Fibroblast of the conjunctiva (primary cell): ENCODE measurements at regions not wholly inside any gene's neighbourhood (a gene's known extent, or its start where the extent isn't known, plus 50 kb on each side); places are given as distances from the start of the nearest gene placed in this dataset.

Source experiments
- DNase-seq: peaks from one replicate; pipeline ENCODE4 v3.0.0-alpha.2; 2010; ENCODE audit warnings: low read depth

DNA sequence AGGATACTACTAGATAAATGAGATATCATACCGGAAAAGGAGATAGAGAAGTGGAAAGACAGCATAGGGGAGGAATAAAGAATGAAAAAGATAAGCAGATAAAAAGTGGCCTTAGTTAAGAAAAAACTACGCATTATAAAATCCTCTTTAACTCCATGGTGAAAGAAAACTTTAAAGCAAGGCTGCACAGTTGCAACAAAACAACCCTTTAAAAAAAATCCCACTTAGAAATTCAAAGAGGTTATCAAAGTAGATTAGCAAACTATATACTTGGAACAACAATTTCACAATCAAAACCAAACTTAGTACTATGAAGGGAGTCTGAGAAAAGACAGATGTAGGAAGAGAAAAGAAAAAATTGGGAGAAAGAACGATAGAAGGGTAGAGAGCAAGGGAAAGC is 133.4 kb upstream of the OSR1 start:
- no peak for DNase-seq

DNA sequence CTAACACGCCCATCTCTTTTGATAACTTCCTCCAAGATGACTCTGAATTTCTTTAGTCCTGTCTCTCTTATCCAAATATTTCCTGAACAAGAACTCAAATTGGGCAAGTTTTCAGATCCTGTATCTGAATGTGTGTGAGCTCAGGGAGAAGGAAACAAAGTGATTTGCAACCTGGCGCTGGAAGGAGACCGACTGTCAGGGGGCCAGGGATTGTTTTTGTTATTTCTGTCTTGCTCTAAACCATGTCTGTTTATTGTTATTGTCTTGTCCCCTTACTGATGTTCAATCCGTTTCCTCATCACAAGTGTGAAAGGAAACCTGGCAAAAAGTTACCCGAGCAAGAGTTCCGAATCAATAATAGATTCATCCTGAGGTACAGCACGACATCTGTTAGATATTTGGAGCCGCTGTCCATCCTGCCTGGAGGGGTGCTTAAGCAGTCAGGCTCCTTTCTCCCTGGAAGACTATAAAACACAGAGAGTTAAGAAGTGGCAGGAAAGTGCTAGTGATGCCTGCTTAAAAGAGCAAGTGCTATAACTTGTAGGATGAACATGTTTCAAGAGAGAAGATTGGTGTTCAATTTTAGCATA is 132.5 kb upstream of the OSR1 start:
- no peak for DNase-seq

DNA sequence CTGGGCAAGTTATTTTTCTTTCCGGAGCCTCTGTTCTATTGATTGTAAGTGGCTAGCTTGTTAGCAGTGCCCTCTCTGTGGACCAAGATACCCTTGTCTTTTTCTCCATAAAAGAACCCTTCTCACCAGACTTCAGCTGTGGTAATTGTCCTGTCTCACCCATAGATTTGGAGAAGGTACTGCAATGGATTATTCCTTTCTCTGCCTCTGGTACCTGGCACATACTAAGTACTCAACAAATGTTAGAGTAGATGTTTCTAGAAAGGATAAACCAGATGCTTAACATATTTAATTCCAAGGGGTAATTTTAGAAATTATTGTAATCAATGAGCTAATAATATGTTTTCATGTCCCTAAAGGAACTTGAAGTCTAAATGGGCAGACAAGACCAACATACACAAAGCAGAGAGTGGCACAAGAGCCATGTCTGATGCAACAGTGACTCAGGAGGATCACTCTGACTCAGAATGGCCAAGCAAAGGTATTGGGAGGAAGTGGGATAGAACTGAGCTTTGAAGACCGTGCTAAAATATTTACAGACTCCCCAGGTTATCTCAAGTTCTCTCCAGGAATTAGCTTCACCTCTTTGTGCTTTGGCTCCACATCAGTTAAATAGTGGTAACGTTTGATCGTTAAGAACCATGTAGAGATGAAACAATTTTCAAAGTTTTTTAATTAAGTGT is 129.7 kb upstream of the OSR1 start:
- DNase-seq: peak; percentile 27

DNA sequence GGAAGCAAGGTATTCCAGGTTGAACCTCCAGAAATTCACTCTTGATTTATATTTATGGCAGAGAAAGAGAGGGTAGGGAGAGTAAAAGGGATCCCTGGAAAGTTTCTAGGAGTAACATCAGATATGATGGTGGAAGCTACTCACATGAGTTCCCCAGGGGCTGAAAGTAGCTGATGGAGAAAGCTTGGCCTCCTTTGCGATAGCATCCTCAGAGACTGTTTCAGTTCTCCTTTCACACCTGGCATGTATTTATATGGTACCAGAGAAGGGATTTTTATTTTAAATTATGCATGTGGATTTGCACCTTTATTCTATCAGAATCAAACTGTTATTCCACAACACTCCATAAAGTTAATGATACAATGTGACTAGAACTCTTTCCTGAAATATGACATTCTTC is 126.3 kb upstream of the OSR1 start:
- no peak for DNase-seq

DNA sequence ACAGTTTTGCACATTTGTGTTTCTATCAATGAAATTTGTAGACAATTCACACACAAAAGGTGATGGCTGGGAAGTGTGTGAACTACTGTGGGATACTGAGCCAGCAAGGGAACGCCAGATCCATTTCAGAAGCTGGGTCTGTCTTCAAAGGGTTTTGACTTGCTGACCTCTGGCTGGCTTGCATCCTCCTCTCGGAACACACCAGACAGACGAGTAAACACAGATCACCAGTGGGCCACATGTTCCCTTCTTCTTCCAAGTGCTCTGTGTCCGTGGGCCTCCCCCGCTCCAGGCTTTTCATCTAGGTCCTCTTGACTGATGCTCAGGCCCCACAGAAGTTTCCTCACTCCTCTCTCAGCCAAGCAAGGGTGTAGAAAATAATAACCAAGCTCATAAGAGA is 122.2 kb upstream of the OSR1 start:
- no peak for DNase-seq

DNA sequence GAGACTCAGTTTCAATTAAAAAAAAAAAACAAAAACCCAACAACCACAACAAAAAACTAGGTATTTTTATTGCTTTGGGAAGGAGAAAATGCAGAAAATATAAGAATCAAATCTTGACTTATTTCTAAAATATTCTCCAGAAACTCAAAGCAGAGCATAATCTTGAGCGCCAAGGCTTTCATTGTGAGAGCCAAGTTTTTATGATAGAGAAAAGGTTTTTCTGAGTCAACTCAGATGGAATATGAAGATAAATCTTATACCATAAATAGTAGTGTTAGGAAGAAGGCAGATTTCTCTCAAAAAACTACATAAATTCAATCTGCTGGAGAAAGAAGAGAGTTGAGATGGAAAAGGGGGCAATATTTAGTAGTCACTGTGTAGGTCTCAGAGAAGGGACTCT is 121.2 kb upstream of the OSR1 start:
- no peak for DNase-seq

DNA sequence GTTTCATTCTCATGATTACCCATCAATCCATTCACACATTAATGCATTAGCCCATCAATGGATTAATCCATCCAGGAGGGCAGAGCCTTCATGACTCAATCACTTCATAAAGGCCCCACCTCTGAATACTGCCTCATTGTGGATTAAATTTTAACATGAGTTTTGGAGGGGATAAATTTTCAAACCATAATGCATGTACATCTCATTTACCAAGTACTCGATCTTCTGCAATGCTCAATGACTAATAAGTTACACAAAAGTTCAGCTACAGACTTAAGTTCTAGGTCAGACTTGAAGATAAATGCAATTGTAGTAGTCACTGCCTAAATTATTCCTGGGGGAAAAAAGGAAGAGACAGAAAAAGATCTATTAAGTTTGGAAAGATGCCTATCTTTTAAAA is 120.0 kb upstream of the OSR1 start:
- DNase-seq: no peak

DNA sequence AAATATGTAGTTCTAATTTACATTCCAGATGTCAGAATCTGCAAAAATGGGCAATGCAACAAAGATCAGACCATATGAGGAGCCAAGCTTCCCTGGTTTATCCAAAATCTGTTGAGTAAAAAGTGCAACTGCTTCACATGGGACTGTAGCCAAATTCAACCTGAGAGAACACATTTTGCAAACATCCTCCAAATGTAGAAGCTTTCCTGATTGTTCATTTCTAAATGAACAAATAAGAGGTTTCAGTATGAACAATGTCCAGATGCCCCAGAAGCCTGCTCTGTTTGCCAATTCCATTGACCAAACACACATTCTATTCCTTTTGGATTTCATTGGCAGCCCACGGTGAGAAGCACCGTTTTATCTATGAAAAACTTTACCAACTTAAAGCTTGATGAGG is 117.9 kb upstream of the OSR1 start:
- DNase-seq: no peak

DNA sequence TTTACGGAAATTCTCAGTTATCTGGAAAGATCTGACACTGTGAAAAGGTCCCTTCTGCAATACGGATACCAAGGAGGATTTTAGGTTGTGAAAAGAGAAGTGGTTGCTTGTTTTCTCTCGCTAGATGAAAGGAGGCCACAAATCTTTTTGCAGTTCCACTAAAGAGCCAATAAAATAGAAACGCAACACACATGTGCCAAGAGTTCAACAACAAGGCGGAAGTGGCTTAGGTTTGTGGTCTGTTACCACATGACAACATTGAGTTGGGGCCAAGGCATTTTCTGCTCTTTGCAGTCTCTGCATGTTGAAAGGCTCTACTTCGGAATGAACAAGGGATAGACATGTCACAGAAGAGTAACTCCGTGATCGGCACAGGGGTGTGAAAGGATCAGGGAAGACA is 115.7 kb upstream of the OSR1 start:
- no peak for DNase-seq

DNA sequence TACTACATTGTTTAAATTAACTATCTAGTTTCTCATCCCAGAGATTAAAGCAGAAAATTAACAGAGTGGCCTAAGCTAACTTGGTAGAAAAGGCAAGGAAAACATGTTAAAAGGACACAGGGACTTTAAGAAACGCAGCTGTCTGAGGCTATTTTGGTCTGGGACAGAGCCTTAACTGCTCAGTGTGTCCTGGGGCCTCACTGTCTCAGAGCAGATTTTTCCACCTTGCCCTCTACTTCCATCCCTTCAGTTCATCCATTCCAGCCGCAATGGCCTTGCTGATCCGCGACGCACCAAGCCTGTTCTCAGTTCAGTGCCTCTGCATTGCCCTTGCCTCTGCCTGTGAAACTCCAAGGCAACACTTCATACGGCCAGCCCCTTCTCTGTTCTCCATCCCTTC is 114.9 kb upstream of the OSR1 start:
- no peak for DNase-seq

DNA sequence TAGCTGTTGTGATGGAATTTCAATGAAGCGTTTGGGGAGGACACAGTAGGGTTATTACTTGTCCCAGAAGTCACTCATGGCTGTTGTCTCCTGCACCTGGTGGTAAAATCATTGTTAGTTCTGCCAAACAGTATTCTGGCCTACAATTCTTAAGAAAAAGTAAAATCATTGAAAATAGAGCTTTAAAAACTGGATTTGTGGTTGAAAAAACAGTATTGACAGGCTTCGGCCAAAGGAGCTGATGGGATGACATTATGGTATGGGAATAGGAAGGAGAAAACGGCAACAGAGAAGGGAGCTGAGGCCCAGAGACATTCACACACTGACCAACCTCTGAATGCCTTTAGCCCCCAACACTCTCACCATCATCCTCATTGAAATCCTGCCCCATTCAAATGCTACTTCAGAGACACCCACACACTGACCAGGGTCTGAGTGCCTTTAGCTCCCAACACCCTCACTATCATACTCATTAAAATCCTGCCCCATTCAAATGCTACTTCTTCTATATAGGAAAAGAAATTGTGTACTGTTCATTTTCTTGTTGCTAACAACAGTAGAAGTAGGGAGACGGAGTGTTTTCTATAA is 114.1 kb upstream of the OSR1 start:
- no peak for DNase-seq

DNA sequence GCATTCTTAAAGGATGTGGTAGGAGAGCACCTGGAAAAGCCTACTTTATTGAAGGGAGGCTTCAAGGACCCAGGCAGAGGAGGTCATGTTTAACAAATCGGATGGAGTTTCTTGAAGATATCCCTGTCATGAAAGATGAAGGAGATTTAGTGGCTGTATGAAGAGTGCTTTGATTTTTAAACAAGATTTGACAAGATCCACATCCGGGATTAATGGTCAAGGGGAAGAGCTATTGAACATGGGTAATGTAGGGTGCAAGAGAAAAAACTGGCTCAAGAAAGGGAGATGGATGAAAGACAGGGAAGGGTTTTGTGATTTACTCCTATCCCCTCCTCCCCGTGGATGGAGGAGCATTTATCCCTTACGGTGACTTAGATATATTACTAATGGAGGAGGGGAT is 113.1 kb upstream of the OSR1 start:
- no peak for DNase-seq

DNA sequence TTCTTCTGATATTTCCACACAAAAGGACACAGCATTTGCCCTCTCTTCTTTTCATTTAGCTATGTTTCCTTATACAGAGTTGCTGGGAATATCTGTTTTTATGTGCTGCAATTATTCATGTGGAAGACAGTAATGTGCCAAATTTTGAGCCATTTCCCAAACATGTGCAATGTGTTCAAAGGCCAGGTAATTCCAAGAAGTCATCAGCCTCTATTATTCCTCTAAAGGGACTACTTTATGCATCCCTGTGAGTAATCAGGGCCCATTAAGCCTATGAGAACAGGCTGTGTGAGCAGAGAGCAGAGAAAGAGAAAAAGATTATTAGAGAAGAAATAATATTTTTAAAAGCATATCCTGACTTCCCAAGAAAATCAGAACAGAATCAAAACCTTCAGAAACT is 107.6 kb upstream of the OSR1 start:
- DNase-seq: no peak

DNA sequence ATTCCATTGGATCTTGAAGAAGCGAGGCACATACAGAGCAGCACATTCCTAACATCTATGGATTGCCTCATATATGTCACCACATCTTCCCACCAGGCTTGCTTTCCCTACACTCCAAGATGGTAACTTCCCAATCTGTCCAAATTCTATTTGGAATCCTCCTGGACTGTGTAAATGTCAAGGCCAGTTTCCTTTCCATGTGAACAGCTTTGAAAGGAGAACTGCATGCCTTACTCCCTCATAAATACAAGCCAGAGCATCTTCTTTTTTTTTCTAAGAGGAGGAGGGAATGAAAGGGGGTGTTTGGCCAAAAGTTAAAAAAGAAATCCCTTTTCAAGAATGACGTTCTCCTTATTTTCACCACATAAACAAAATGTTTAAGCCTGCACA is 103.8 kb upstream of the OSR1 start:
- DNase-seq: no peak

DNA sequence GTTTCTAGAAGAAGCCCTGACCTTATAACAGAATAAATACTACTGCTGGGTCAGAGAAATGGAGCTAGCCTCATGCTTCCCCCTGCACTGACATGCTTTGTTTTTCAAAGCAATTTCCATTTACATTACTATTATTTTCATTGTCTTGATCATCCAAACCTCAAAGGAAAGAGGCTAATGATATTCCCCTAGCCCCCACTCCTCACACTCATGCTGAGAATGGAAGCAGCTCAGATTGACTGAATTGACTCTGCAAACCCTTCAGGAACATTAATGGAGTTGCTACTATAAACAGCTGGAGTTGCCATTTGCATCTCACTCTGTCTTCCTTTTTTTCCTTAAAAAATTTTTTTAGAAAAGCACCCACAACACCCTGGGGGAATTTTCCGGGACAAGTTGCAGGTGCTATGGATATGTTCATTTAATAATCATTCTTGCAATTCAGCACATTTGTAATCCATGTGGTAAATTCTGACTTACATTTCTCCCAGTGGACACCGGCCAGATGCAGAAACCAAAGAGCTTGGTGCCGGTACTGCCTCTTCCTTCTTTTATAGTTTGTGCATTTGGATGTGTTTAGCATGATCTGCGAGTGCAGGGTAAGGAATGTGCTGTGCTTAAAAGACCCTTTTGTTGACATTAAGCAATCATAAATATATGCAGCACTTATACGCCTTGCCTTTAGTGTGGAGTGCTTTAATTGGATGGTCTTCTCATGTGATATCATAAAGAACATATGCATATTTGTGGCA is 103.3 kb upstream of the OSR1 start:
- DNase-seq: no peak

DNA sequence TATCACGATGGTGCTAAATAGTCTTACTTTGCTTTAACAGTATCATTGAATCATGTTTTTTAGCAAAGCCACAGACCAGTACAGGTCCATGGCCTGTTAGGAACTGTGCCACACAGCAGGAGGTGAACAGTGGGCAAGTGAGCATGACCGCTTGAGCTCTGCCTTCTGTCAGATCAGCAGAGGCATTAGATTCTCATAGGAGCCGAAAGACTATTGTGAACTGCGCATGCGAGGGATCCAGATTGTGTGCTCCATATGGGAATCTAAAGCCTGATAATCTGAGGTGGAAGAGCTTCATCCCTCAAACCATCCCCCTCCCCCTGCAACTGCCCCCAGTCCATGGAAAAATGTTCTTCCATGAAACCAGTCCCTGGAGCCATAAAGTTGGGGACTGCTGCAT is 102.3 kb upstream of the OSR1 start:
- no peak for DNase-seq

DNA sequence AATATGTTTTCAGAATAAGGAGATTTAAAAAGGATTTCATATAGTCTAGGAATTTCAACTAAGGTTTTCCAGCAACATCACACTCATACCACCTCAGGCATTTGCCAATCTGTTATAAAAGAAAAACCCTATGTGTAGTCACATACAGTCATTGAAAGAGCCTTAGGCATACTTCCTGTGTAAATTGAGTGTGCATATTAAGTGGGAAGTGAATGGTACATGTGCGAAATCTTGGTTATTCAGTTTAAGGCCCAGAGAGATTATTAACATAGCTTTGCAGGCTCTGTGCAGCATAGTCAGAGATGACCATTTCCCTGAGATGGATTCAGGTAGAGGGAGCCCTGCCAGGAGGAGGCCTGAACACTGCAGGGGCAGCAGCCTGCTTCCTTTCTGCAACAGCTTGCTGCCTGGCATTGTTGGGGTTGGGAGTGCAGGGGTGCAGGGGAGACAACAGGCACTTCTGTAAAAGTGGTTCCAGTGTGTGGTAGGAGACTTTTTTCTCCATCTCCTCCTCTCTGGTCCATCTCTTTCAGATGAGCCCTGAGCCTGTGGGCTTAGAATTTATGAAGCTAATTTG is 100.1 kb upstream of the OSR1 start:
- no peak for DNase-seq

DNA sequence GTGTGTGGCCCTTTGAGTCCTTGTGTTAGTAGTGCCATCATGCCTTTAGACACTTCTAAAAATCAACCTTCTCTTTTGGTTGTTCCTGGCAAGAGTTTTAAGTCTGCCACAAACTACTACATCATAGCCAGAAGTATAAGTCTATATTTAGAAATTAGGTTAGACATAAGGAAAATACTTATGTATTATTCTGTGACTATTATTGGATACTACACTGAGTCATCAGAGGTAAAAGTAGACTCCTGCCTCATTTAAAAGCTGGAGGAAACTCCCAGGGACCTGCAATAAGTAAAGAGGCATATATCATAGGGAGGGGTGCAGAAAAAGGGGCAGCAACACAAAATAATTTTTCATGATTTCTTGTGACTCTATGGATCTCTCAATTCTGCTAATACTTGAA is 99.4 kb upstream of the OSR1 start:
- DNase-seq: no peak

DNA sequence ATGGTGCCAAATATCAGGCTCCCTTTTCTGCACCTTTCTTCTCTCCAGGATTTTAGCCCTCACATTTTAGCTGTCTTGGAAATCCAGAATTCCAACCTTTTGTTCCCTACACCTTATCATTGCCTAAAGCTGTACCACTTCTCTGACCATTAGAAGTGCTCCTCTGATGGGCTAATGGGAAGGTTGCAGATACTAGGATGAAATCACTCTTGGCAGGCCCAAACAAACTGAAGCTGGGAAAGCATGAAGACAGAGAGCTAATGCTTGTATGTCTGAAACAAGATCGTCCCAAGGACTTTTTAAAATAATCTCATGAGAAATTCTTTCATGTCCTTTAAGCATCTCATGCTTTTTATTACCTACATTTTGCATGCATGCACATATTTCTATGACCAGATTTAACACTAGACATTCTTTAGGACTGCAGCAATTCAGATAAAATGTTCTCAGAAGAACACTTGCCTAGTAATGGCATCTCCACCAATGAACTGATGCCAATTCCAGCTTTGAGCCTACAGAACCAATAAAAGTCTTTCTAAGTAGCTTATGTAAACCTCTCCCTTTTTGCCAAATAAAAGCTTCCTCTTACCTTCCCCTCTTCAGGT is 98.4 kb upstream of the OSR1 start:
- DNase-seq: no peak

DNA sequence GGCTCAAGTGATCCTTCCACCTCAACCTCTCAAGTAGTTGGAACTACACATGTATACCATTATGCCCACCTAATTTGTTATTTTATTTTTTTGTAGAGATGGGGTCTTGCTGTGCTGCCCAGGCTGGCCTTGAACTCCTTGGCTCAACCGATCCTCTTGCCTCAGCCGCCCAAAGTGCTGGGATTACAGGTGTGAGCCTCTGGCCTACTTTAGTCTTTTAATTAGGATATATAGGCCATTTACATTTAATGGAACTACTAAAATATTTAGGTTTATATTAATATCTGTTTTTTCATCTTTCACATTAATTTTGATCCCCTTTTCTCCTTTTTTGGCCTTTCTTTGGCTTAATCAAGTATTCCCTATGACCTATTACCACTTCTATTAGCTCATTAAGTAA is 95.7 kb upstream of the OSR1 start:
- no peak for DNase-seq

DNA sequence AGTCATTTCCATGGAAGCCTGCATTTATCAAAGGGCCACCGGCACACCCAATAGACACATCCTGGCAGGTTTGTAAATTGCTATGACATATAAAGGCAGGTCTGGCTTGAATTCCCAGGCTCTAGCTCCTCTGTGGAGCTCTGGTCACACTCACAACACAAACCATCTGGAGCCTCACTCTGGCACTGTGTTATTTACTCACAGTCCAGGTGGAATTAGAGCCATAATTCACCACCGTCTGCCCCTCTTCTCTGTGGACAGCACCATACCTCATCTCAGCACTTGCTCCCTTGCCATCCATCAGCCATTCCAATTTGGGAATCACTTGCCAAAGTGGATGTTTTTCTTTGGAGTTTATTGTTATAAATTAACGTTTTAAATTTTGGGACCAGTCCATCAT is 84.3 kb upstream of the OSR1 start:
- DNase-seq: no peak

DNA sequence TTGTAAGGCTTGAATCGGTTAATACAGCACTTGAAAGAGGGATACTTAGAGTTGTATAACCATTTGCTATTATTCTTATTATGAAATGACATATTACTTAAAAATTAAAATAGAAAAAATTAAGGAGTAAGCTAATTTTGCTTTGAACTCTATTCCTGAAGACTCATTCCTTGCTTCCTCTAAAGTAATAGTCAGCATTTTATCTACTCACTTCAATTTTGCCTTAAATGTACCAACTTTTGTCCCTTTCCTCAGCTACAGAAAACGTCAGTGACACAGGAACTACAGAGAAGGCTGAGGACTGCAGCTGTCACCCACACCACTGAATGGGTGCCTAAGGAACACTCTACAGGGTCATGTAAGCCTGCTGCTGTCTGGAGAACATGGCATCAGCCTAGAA is 80.7 kb upstream of the OSR1 start:
- no peak for DNase-seq

DNA sequence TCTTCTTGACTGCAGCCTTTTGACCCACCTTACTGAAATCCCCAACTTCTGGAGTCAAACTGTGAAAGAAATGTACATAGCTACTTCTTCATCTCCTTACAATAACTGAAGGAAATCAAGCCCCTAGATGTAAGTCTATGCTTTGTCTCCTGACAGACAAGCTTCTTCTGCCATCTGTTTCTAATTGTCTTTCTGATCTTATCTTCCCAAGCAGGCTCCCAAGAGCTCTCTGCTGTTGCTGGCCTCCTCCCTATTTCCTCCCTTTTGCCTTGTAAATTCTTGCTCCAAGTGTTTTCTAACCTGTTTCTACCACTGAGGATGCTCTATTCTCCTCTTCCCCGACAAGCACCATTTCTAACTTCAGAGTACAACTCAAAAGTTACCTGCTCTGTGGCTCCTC is 77.4 kb upstream of the OSR1 start:
- peak; percentile 53 for DNase-seq
